ENCODE measurements at regions not wholly inside any gene's neighbourhood (a gene's known extent, or its start where the extent isn't known, plus 50 kb on each side); places are given as distances from the start of the nearest gene placed in this dataset.
"Not testable (repeated sequence)": the region's sequence is repeated elsewhere in the genome, so short reads cannot be mapped to it uniquely, and the experiment has no call there.

DNA sequence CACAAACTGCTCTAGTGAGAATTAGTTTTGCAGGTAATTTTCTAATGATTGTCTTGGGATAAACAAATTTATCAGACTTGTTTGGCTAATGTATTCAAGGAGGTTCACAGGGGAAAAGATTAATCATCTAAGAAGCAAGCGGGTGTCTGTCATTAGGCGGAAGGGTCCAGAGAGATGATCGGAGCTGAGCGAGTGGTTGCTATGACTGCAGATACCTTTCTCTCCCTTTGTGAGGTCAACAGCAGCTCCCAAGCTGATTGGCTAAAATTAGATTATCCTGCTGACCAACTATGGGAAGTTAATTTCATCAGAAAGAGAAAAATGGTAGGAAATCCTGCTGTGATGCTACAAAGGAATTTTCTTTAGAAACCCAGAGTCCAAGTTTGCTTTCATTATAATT lies 276.0 kb downstream of the SOX2 start:
- DNase-seq (ENCODE audit: low read depth) = no peak

DNA sequence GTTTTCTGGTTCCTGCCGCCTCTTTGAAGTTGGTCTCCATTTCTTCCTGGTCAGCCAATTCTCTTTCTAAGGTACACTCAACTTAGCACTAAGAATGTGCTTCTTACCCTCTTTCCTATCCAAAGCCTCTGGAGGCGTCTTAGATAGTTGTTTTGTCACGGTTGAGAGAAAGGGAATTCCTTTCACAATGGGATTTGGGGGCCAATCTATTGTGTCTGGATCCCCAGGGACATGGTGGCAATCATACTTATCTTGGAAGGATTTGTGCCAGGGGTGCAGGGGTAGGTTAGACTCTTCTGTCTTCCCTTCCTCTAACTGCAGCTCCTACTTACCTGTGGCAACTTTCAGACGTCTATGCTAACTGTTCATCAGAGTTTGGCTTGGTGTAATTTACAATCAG lies 287.1 kb downstream of the SOX2 start:
- DNase-seq (ENCODE audit: low read depth) = no peak

DNA sequence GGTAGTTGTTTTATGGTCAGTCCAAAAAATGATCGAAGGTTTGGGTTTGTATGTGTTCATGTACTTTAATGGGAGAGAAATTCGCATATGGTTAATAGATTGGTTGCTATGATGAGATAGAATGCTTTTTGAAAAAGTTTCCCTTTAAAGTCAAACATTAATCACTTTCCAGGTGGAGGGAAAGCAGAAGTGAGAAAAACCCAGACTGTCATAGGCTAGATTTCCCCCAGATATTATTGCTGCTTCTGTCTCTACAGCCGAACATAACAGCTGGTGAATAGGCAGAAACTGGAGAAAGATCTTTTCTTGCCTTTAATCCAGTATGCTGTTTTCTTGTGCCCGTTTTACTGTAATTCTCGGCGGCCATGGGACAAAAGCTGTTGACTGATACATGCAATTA lies 287.6 kb downstream of the SOX2 start:
- DNase-seq (ENCODE audit: low read depth) = no peak

DNA sequence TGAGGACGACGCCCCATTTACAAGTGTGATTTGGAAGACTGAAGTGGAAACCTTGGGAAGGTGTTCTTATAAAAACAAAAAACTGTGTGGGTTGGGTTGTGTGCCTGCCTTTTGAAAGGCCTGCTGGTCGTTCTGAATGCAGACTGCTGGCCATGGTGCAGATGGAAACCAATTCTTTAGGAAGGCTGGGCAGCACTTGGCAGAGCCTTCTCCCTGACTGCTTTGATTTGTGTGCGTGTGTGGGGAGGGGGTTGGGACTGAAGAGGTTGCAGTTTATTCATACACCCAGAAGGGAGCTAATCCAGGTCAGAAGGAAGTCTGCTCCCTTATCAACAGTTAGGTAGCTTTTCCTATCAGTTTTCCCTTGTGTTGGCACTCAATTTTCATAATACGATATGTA lies 288.7 kb downstream of the SOX2 start:
- no peak for DNase-seq (ENCODE audit: low read depth)

GRCh38 chr3:182005219-182005618 lies 293.5 kb downstream of the SOX2 start:
- DNase-seq (ENCODE audit: low read depth) = no peak

- DNase-seq (ENCODE audit: low read depth) = no peak
Observed at GRCh38 chr3:182005701-182006100, 294.0 kb downstream of the SOX2 start.

DNA sequence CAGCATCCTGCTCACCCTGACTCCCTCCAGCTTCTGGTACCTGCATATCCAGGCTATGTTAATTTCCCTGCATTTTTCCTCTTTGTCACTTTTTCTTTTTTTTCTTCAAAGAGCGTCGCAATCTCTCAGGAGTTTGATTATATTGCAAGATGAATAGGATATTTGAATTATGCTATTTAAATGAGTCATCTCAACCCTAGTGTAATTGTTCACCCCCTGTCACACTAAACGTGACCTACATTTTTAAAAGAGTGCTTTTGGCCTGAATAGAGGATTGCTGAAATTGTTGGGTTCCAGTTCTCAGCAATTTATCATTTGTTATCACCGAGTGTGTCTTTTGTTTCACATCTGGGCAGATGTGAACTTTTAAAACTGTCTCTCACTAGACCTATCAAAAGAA lies 294.7 kb downstream of the SOX2 start:
- DNase-seq (ENCODE audit: low read depth) = no peak

DNA sequence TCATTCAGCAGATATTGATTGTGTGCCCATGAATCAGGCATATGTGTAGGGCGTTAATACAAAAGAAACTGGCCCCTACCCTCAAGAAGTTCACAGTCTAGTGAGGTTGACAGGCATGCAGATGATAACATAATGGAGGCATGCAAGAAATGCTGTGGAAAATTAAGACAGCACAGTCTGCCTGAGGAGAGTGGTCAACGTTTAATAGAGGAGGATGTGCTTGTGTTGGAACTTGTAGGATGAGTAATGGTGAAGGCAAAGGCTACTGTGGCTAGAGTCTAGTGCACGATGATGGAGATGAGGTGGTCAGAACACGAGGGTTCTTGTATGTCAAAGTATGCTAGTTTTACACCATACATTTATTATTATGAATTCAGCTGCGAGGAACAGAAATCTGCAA lies 295.7 kb downstream of the SOX2 start:
- no peak for DNase-seq (ENCODE audit: low read depth)

- no peak for DNase-seq (ENCODE audit: low read depth)
Observed at GRCh38 chr3:182018361-182018760, 306.6 kb downstream of the SOX2 start.

- DNase-seq (ENCODE audit: low read depth) = no peak
Observed at GRCh38 chr3:182019926-182020325, 308.2 kb downstream of the SOX2 start.

DNA sequence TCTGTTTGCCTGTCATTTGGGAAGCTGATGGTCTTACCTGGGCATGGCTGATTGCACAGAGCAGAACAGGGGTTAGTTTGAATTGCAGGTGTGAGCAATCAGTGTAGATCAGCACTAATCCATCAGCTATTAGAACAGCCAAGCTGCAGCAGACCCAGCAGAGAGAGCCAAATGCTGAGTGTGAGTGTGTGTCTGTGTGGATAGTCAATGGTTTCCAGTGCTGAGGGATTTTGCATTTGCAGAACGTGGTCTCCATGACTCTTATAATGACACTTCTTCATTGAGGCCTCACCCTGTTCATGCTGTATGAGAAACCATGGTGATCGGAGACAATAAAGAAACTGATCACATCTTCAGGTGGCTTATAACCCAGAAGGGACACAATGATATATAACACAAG lies 312.1 kb downstream of the SOX2 start:
- no peak for DNase-seq (ENCODE audit: low read depth)

- no peak for DNase-seq (ENCODE audit: low read depth)
Observed at GRCh38 chr3:182027366-182027765, 315.6 kb downstream of the SOX2 start.

DNA sequence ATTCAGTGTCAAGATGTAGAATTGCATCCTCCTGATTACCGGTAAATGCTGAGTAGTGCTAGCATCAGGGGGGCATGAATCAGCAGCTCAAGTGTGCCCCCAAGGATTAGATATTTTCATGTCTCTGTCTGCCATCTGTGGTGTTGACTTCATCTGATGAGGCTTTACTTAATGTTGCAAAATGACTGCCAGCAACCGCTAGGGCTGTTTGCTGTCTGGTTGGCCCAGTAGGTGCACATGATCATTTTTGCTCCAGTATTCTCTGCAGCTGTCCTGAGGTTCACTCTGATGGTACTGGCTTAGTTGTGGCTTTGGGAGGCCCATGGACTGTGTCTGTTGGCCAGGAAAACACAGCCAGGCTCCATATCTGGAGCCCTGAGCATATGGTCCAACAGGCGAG lies 316.4 kb downstream of the SOX2 start:
- DNase-seq (ENCODE audit: low read depth) = no peak

DNA sequence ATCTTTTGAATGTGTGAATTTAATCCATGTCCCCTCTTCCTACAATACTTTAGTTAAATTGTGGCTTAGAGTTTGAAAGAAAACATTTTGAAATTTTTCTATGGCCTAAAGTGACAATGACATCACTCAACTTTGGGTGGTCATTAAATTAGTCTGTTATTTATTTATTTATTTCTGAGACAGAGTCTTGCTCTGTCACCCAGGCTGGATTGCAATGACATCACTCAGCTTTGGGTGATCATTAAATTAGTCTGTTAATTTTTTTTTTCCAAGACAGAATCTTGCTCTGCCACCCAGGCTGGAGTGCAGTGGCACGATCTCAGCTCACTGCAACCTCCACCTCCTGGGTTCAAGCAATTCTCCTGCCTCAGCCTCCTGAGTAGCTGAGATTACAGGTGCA lies 322.5 kb downstream of the SOX2 start:
- DNase-seq (ENCODE audit: low read depth) = not testable (repeated sequence)

- DNase-seq (ENCODE audit: low read depth) = no peak
Observed at GRCh38 chr3:182035324-182035723, 323.6 kb downstream of the SOX2 start.

DNA sequence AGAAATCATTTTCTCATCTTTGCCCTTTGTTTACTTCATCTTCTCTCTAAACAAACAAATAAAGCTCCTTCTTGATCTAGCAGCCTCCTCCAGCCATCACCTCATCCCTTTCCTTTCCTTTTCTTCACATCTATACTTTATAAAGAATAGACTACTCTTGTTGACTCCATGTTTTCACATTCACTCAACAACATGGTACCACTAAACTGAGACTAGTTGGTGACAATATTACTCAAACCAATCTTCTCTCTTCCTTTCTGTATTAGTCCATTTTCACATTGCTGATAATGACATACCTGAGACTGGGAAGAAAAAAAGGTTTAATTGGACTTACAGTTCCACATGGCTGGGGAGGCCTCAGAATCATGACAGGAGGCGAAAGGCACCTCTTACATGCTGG lies 324.7 kb downstream of the SOX2 start:
- DNase-seq (ENCODE audit: low read depth) = no peak

DNA sequence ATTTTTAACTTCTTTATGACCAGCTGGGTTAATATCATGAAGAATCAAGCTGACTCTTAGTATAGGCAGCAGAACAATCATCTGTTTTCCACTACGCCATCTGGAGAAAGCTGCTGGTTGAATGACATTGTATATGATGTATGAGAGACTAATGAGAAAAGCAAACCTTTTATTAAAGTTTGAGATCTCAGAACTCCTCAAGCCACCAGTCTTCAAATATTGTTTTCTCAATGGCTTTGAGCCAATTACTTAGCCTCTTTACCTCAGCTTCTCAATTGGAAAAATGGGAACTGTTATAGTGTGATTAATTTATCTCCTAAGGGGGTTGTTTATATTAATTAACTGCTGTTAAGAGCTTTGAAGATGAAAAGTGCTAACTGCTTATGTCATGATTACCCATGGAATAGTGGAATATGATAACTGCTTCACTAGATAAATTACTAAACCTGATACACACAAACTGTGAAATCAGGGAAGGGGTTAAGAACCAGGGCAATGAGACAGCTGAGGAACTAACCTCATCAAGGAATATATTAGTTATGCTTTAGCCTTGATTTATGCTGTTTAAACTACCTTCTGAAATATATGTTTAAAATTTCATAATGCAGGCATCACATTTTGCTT lies 330.1 kb downstream of the SOX2 start:
- DNase-seq (ENCODE audit: low read depth) = no peak

- DNase-seq (ENCODE audit: low read depth) = no peak
Observed at GRCh38 chr3:182045736-182046135, 334.0 kb downstream of the SOX2 start.

DNA sequence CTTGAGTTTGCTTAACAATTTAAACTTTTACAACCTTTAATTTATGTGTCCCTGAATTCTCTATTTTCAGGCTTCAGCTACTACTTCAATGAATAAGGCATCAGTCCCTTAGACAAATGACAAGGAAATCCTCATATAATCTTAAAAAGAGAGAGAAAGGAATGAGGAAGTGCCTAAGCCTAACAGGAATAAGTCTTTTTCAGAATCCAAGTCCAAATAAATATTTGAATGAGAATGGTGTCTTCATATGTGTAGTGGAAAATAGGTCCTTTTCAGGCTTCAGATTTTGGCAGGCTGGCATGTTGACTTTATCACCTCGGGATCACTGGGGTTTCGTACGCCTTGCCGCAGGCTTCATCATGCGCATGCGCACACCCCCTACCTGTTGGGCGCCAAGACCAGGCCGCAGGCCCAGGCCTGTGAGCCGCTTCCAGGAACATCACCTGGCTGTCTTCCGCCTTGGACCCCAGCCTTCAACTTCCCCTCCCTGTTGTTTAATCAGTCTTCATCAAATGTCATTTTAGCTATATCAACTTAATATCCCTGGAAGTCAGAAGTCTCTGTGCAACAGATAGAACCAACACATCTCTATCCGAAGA lies 334.5 kb downstream of the SOX2 start:
- no peak for DNase-seq (ENCODE audit: low read depth)

DNA sequence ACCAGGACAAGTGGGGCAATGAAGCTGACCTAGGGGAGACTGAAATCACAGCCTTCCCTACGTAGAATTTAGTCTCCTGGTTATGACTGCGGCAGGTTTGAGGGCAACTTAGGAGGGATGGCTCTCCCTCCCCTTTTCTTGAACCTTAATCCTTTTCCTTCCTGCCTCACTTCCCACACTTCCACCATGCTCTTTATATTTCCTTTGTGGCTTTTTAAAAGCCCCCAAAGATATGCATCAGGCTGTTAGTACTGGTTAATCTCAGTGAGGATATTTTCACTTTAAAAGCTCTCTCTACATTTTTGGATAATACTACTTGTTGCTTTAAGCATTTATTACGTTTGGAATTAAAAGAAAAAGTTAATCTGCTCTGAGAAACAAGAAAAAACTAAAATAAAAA lies 339.2 kb downstream of the SOX2 start:
- no peak for DNase-seq (ENCODE audit: low read depth)

DNA sequence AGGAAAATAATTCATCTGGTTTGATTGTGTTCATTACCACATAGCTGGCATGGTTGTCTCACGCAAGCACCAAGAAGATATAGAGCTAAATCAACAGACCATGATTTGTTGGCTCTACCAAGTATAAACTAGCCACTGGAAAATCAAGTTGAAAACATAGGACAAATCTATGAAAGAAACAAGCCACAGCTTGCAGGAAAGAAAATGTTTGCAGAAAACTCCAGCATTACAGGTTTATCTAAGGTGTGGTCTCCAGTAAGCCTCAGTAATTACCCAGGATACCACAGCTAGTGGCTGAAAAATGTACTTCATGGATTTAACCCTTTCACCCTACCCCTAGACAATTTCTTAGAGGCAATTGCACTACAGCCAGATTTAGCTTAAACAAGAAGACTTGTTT lies 340.6 kb downstream of the SOX2 start:
- no peak for DNase-seq (ENCODE audit: low read depth)

DNA sequence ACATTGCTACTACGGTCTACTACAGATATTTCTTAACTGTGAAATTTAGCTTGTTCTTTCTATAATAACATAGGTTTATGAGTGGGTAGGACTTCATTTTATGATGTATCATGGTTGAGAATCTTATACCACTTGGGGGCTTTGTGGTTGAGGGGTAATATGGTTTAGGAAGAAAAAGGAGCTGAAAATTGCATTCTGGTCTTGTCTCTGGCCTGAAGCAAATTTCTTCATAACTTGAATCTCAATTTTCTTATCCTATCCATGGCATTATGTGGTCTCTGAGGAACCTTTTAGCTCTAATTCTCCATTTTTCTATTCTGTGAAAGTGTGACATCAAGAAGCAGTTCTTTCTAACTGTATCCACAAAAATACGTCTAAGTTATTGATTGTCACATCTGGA lies 341.0 kb downstream of the SOX2 start:
- DNase-seq (ENCODE audit: low read depth) = no peak

DNA sequence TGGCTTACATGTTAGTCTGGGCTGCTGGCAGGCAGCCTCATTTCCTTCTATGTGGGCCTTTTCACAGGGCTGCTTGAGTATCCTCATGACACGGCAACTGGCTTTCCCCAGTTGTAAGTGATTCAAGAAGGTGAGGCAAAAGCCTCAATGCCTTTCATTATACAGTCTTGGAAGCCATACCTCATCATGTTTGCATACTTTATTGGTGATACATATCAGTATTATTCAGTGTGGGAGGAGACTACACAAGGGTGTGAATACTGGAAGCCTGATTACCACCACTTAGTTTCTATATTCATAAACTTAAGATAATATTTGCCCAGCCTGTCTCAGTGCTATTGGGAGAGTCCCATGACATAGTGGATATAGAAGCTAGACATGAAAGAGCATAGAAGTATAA lies 346.8 kb downstream of the SOX2 start:
- no peak for DNase-seq (ENCODE audit: low read depth)

- no peak for DNase-seq (ENCODE audit: low read depth)
Observed at GRCh38 chr3:182063742-182064141, 352.0 kb downstream of the SOX2 start.
